SK-N-MC (cell line): ENCODE measurements at regions not wholly inside any gene's neighbourhood (a gene's known extent, or its start where the extent isn't known, plus 50 kb on each side); places are given as distances from the start of the nearest gene placed in this dataset.

ENCODE experiments used
- DNase-seq: peaks from one replicate; pipeline ENCODE4 v3.0.0-alpha.2; 2011; ENCODE audit warnings: low read depth, low spot score
- H3K27ac ChIP-seq: fragments of 200-600 bp; sonication (generic); 2 replicates; pipeline ENCODE4 v1.5.1; 2016; ENCODE audit warnings: mixed run types
- H3K36me3 ChIP-seq: fragments of 200-600 bp; sonication (generic); 2 replicates; pipeline ENCODE4 v1.6.1; 2017; ENCODE audit warnings: antibody characterized with exemption, low read length, mixed read lengths; ENCODE audit not compliant: insufficient read depth
- H3K4me3 ChIP-seq: fragments of 200-600 bp; sonication (generic); 2 replicates; pipeline ENCODE4 v1.5.1; 2016
- H3K9ac ChIP-seq: fragments of 200-600 bp; sonication (generic); 2 replicates; pipeline ENCODE4 v1.8.0; 2017; ENCODE audit warnings: mixed run types, mixed read lengths; ENCODE audit not compliant: insufficient read length
- H3K9me3 ChIP-seq: fragments of 200-600 bp; sonication (generic); 2 replicates; pipeline ENCODE4 v1.6.1; 2017; ENCODE audit warnings: low read depth, mild to moderate bottlenecking, antibody characterized with exemption, low read length, moderate library complexity, mixed read lengths
- EZH2 ChIP-seq: fragments of 200-600 bp; sonication (generic); IDR thresholded peaks from one replicate; pipeline ENCODE4 v1.6.1; 2017; ENCODE audit warnings: antibody characterized with exemption
- FOXP2 ChIP-seq: optimal IDR thresholded peaks from 2 replicates; pipeline ENCODE3; 2011; ENCODE audit warnings: mild to moderate bottlenecking, moderate library complexity; ENCODE audit not compliant: insufficient read depth; ENCODE audit errors: extremely low read length, control extremely low read depth
- POLR2AphosphoS5 ChIP-seq: IDR thresholded peaks from 2 replicates; pipeline ENCODE4 v1.6.1; 2012; ENCODE audit warnings: mild to moderate bottlenecking, low read depth, low read length, borderline replicate concordance

DNA sequence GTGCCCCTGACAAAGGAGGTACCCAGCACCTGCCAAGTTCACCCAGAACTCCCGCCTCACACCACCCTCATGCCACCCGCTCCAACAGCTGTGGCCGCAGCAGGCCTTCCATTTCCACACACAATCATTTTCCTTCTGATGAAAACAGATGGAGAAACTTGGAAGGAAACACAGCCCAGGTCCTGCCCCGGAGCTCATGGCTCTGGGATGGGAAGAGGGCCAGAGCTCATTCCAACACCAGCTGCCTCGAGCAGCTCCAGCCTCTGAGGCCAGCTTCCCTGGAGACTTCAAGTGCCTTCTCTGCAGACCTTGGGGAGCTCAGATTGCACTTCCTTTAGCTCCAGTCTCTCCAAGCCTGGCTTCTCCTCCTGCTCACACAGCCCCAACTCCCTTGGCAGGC lies 55.1 kb upstream of the CMKLR1 start:
- H3K27ac ChIP-seq = no peak overlapping the region
- no peak for DNase-seq
- no peak overlapping the region for H3K4me3 ChIP-seq
- no peaks in the 10 kb centered on the region for H3K36me3 ChIP-seq
- TF ChIP-seq POLR2AphosphoS5 = no peak
- TF ChIP-seq EZH2 = no peak
- no peak for TF ChIP-seq FOXP2
- no peak overlapping the region for H3K9ac ChIP-seq
- H3K9me3 ChIP-seq = no peaks in the 10 kb centered on the region

DNA sequence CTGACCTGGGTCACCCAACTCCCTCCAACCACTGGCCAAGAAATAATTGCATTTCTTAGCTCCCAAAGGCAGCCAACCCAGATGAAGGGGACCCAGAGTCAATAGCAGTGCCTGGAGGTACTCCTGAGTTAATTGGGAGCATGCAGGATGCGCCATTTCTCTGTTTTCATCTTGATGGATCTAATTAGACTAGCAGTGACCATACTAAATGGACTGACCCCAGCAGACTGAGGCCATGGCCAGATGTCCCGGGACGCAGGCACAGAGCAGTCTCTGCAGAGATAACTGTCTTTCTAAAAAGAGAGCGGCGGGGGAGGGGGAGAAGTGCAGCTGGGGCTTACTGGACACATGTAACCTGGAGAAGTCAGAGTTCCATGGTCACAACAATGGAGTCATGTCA lies 53.2 kb upstream of the CMKLR1 start:
- H3K36me3 ChIP-seq = no peaks in the 10 kb centered on the region
- no peak overlapping the region for H3K4me3 ChIP-seq
- H3K27ac ChIP-seq = no peak overlapping the region
- TF ChIP-seq EZH2 (no peak), FOXP2 (no peak), POLR2AphosphoS5 (no peak)
- H3K9me3 ChIP-seq = no peaks in the 10 kb centered on the region
- no peak overlapping the region for H3K9ac ChIP-seq
- no peak for DNase-seq

DNA sequence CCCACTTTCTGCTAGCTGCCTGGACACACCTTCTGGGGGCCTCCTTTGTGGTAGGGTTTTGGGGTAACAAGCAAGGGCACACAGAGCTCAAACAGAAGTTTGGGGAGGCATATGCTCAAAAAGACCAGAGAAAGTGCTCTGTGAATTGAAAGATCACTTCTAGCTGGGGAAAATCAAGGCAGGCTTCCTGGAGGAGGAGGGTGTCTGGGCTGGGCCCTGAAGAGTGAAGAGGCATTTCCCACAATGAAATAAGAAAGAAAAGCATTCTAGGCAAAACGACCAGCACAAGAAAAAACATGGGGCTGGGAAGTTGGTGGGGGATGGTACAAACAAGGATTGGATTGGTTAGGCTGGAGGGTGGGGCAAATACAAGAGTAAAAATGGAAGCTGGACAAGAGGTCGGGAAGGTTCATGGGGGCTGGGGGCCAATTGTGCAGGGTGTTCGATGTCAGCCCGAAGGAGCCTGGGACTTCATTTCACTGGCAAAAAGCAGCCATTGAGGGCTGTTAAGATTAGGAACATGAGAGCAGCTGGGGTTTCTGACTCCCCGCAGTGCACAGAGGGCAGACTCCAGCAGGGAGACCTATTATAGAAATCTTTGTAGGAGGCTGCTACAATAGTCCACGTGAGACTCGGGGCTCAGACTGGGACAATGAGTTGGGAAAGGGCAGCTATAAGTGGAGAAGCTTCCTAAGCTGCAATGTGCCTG lies 51.5 kb upstream of the CMKLR1 start:
- Histone ChIP-seq H3K36me3 (no peaks in the 10 kb centered on the region), H3K9ac (no peak overlapping the region), H3K27ac (no peak overlapping the region), H3K9me3 (no peaks in the 10 kb centered on the region), H3K4me3 (no peak overlapping the region)
- no peak for DNase-seq
- TF ChIP-seq EZH2 (no peak), FOXP2 (no peak), POLR2AphosphoS5 (no peak)

DNA sequence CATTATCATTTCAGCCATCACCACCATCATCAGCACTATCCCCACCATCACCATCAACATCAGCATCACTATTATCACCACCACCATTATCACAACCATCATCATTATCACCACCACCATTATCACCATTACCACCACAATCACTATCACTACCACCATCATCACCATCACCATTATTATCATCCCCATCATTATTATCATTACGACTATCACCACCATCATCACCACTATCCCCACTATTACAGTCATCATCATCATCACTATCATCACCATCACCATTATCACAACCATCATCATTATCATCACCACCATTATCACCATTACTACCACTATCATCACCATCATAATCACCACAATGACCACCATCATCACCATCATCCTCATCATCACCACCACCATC lies 50.4 kb upstream of the CMKLR1 start:
- H3K9ac ChIP-seq = no peak overlapping the region
- no peak overlapping the region for H3K4me3 ChIP-seq
- H3K27ac ChIP-seq = no peak overlapping the region
- no peak for TF ChIP-seq FOXP2
- TF ChIP-seq POLR2AphosphoS5 = no peak
- TF ChIP-seq EZH2 = no peak
- H3K36me3 ChIP-seq = no peaks in the 10 kb centered on the region
- DNase-seq = no peak
- H3K9me3 ChIP-seq = no peaks in the 10 kb centered on the region
